ENCODE measurements at regions not wholly inside any gene's neighbourhood (a gene's known extent, or its start where the extent isn't known, plus 50 kb on each side); places are given as distances from the start of the nearest gene placed in this dataset.

- TF ChIP-seq CTCF (conservative IDR thresholded peaks at IDR 0.05; ENCODE audit: low read length) (no peak), EZH2phosphoT487 (IDR thresholded peaks at IDR 0.05; ENCODE audit: borderline replicate concordance) (no peak)
Observed at GRCh38 chr6:164396071-164397047, 913.0 kb downstream of the C6orf118 start.
